GM19468 (cell line): ENCODE measurements at regions not wholly inside any gene's neighbourhood (a gene's known extent, or its start where the extent isn't known, plus 50 kb on each side); places are given as distances from the start of the nearest gene placed in this dataset.

Source experiments
- ATAC-seq: cut with Tn5 transposase; IDR thresholded peaks from one replicate; pipeline ENCODE4 v1.9.1; 2021; ENCODE audit warnings: mild to moderate bottlenecking, moderate library complexity, moderate number of reproducible peaks; ENCODE audit not compliant: unreplicated experiment; ENCODE audit errors: extremely low read depth

GRCh38 chr2:56508662-56509061, 324.9 kb downstream of the CCDC85A start:
- ATAC-seq: no peak

GRCh38 chr2:56510610-56511009, 326.8 kb downstream of the CCDC85A start:
- ATAC-seq: no peak

- no peak for ATAC-seq
Observed at GRCh38 chr2:56515399-56515798, 331.6 kb downstream of the CCDC85A start.

- ATAC-seq: no peak
Observed at GRCh38 chr2:56519806-56520205, 336.0 kb downstream of the CCDC85A start.

GRCh38 chr2:56522605-56523089, 338.9 kb downstream of the CCDC85A start:
- no peak for ATAC-seq

GRCh38 chr2:56523816-56524215, 340.0 kb downstream of the CCDC85A start:
- ATAC-seq: no peak

GRCh38 chr2:56531668-56532420, 348.1 kb downstream of the CCDC85A start:
- no peak for ATAC-seq

- no peak for ATAC-seq
Observed at GRCh38 chr2:56534321-56534720, 350.5 kb downstream of the CCDC85A start.

GRCh38 chr2:56537756-56538155, 354.0 kb downstream of the CCDC85A start:
- ATAC-seq: no peak

- no peak for ATAC-seq
Observed at GRCh38 chr2:56539618-56540017, 355.8 kb downstream of the CCDC85A start.

- no peak for ATAC-seq
Observed at GRCh38 chr2:56540467-56540866, 356.7 kb downstream of the CCDC85A start.

- no peak for ATAC-seq
Observed at GRCh38 chr2:56540916-56541315, 357.1 kb downstream of the CCDC85A start.

GRCh38 chr2:56542213-56542612, 358.4 kb downstream of the CCDC85A start:
- no peak for ATAC-seq

GRCh38 chr2:56565143-56565542, 381.4 kb downstream of the CCDC85A start:
- no peak for ATAC-seq

- ATAC-seq: no peak
Observed at GRCh38 chr2:56571074-56571473, 387.3 kb downstream of the CCDC85A start.

- ATAC-seq: no peak
Observed at GRCh38 chr2:56576001-56576400, 392.2 kb downstream of the CCDC85A start.

- ATAC-seq: no peak
Observed at GRCh38 chr2:56580242-56580641, 396.5 kb downstream of the CCDC85A start.

- no peak for ATAC-seq
Observed at GRCh38 chr2:56582570-56582969, 398.8 kb downstream of the CCDC85A start.

- ATAC-seq: no peak
Observed at GRCh38 chr2:56583796-56584315, 400.1 kb downstream of the CCDC85A start.

GRCh38 chr2:56587456-56587855, 403.7 kb downstream of the CCDC85A start:
- no peak for ATAC-seq

GRCh38 chr2:56589194-56589593, 405.4 kb downstream of the CCDC85A start:
- ATAC-seq: no peak

GRCh38 chr2:56589835-56590234, 406.0 kb downstream of the CCDC85A start:
- no peak for ATAC-seq
